H1 (cell line): ENCODE measurements at regions not wholly inside any gene's neighbourhood (a gene's known extent, or its start where the extent isn't known, plus 50 kb on each side); places are given as distances from the start of the nearest gene placed in this dataset.
A peak's percentile ranks its signal among the peaks of the same experiment; 100 is the strongest.

Source experiments
- CTCF ChIA-PET: fragments of 300-600 bp; sonication (Branson Sonifier 250); formaldehyde crosslinking; loops from one replicate; lab custom pipeline; 2021; ENCODE audit not compliant: partially characterized antibody; lab: Charles Lee
- POLR2A ChIA-PET: fragments of 300-600 bp; sonication (Branson Sonifier 250); formaldehyde crosslinking; loops from one replicate; lab custom pipeline; 2021; ENCODE audit warnings: inconsistent platforms; ENCODE audit not compliant: partially characterized antibody; lab: Charles Lee
- DNase-seq, 2 experiments: peaks; one replicate each; pipeline versions ENCODE4 v3.0.0 to v3.0.0-alpha.2; 2010 to 2022; ENCODE audit warnings: low spot score in 2 of 2, low read depth in 1 of 2, mixed read lengths in 1 of 2
- FAIRE-seq: peaks from 2 replicates; lab custom pipeline; 2011; peaks lifted over from hg19 to GRCh38; lab: Jason Lieb, UNC
- H2AFZ ChIP-seq: 2 replicates; pipeline ENCODE4 v1.8.1; 2012; ENCODE audit warnings: low read length, inconsistent platforms
- H2AK5ac ChIP-seq: 2 replicates; pipeline ENCODE4 v1.6.1; 2013; ENCODE audit warnings: low read depth, low read length
- H2BK120ac ChIP-seq: replicated peaks from 2 replicates; pipeline ENCODE3; 2013; ENCODE audit warnings: low read depth, low read length, inconsistent platforms
- H2BK12ac ChIP-seq: 2 replicates; pipeline ENCODE4 v1.6.1; 2013; ENCODE audit warnings: low read depth, low read length
- H2BK15ac ChIP-seq: 2 replicates; pipeline ENCODE4 v1.6.1; 2013; ENCODE audit warnings: low read length
- H2BK20ac ChIP-seq: 2 replicates; pipeline ENCODE4 v1.6.1; 2013; ENCODE audit warnings: low read length
- H2BK5ac ChIP-seq: 2 replicates; pipeline ENCODE4 v1.6.1; 2013; ENCODE audit warnings: low read depth, low read length
- H3K14ac ChIP-seq: 2 replicates; pipeline ENCODE4 v1.6.1; 2013; ENCODE audit warnings: inconsistent platforms; ENCODE audit not compliant: insufficient read length
- H3K18ac ChIP-seq: 2 replicates; pipeline ENCODE4 v1.6.1; 2013; ENCODE audit warnings: low read length; ENCODE audit errors: extremely low read depth
- H3K23ac ChIP-seq: 2 replicates; pipeline ENCODE4 v1.6.1; 2013; ENCODE audit warnings: inconsistent platforms; ENCODE audit not compliant: insufficient read length
- H3K23me2 ChIP-seq: 2 replicates; pipeline ENCODE4 v1.6.1; 2013; ENCODE audit warnings: low read depth, low read length
- H3K27ac ChIP-seq: 2 replicates; pipeline ENCODE4 v1.6.1; 2011; ENCODE audit warnings: low read depth, low read length, inconsistent platforms
- H3K27me3 ChIP-seq, 4 experiments: replicated peaks in 1 of 4; 1 replicate in 1 of 4; 2 replicates in 3 of 4; pipeline versions ENCODE4 v1.6.1 to v1.8.1; 2011 to 2013; ENCODE audit warnings: low read length in 3 of 4, mild to moderate bottlenecking in 3 of 4, inconsistent platforms in 2 of 4, mixed read lengths in 2 of 4, moderate library complexity in 1 of 4; ENCODE audit not compliant: control insufficient read depth in 3 of 4, insufficient read depth in 3 of 4; ENCODE audit errors: extremely low read depth in 1 of 4
- H3K36me3 ChIP-seq, 4 experiments: 2 replicates each; pipeline versions ENCODE4 v1.6.1 to v1.8.1; 2011 to 2013; ENCODE audit warnings: mild to moderate bottlenecking in 4 of 4, low read length in 3 of 4, moderate library complexity in 2 of 4, control low read depth in 1 of 4, inconsistent platforms in 1 of 4; ENCODE audit not compliant: insufficient read depth in 4 of 4, control insufficient read depth in 2 of 4
- H3K4ac ChIP-seq: replicated peaks from 2 replicates; pipeline ENCODE3; 2013; ENCODE audit warnings: low read length, low read depth, mixed read lengths, inconsistent platforms; ENCODE audit not compliant: insufficient read length
- H3K4me1 ChIP-seq, 4 experiments: replicated peaks in 1 of 4; 1 replicate in 1 of 4; 2 replicates in 3 of 4; pipeline versions ENCODE4 v1.6.1 to v1.8.1; 2011 to 2013; ENCODE audit warnings: low read length in 3 of 4, inconsistent platforms in 2 of 4, mixed read lengths in 1 of 4; ENCODE audit not compliant: insufficient read depth in 4 of 4, control insufficient read depth in 3 of 4
- H3K4me2 ChIP-seq, 2 experiments: 2 replicates each; pipeline versions ENCODE4 v1.6.1 to v1.8.1; 2011 to 2013; ENCODE audit warnings: low read depth in 2 of 2, low read length in 2 of 2, control low read depth in 1 of 2, inconsistent platforms in 1 of 2, mild to moderate bottlenecking in 1 of 2; ENCODE audit not compliant: insufficient read depth in 1 of 2
- H3K4me3 ChIP-seq, 4 experiments: fragments of 200-600, 300-600 bp in 1 of 4; sonication (generic), shearing (Covaris generic), sonication (Bioruptor Twin) in 1 of 4; 2 replicates each; pipeline versions ENCODE4 v1.5.1 to v1.8.1; 2011 to 2016; ENCODE audit warnings: low read length in 4 of 4, low read depth in 3 of 4, control low read depth in 2 of 4, inconsistent platforms in 2 of 4, mild to moderate bottlenecking in 2 of 4, mixed read lengths in 1 of 4, moderate library complexity in 1 of 4; ENCODE audit not compliant: insufficient read depth in 2 of 4; ENCODE audit errors: extremely low read depth in 1 of 4
- H3K56ac ChIP-seq: replicated peaks from 2 replicates; pipeline ENCODE3; 2013; ENCODE audit warnings: low read depth, mild to moderate bottlenecking, mixed read lengths, low read length, inconsistent platforms; ENCODE audit not compliant: insufficient read length
- H3K79me1 ChIP-seq: 2 replicates; pipeline ENCODE4 v1.6.1; 2013; ENCODE audit warnings: low read depth, low read length, control low read depth
- H3K79me2 ChIP-seq, 2 experiments: 2 replicates each; pipeline versions ENCODE4 v1.6.1 to v1.8.1; 2012 to 2013; ENCODE audit warnings: low read length in 2 of 2, mild to moderate bottlenecking in 2 of 2, inconsistent platforms in 1 of 2; ENCODE audit not compliant: insufficient read depth in 2 of 2, control insufficient read depth in 1 of 2
- H3K9ac ChIP-seq, 4 experiments: replicated peaks in 1 of 4; 1 replicate in 1 of 4; 2 replicates in 3 of 4; pipeline versions ENCODE4 v1.6.1 to v1.8.1; 2011 to 2013; ENCODE audit warnings: low read depth in 3 of 4, low read length in 3 of 4, control low read depth in 2 of 4, mild to moderate bottlenecking in 2 of 4, moderate library complexity in 2 of 4, inconsistent platforms in 1 of 4; ENCODE audit errors: extremely low read depth in 1 of 4
- H3K9me3 ChIP-seq, 2 experiments: 2 replicates each; pipeline versions ENCODE4 v1.6.1 to v1.8.1; 2012 to 2013; ENCODE audit warnings: mild to moderate bottlenecking in 2 of 2, moderate library complexity in 2 of 2, control low read depth in 1 of 2, inconsistent platforms in 1 of 2, low read depth in 1 of 2, low read length in 1 of 2, mixed read lengths in 1 of 2; ENCODE audit not compliant: insufficient read depth in 2 of 2
- H4K20me1 ChIP-seq, 2 experiments: replicated peaks in 1 of 2; 2 replicates each; pipeline versions ENCODE3 to v1.8.1; 2011 to 2013; ENCODE audit warnings: inconsistent platforms in 2 of 2, low read length in 2 of 2, mild to moderate bottlenecking in 1 of 2; ENCODE audit not compliant: insufficient read depth in 2 of 2, control insufficient read depth in 1 of 2
- H4K5ac ChIP-seq: 2 replicates; pipeline ENCODE4 v1.6.1; 2013; ENCODE audit warnings: low read length, low read depth, mixed read lengths, inconsistent platforms; ENCODE audit not compliant: insufficient read length
- H4K8ac ChIP-seq: 2 replicates; pipeline ENCODE4 v1.8.0; 2013; ENCODE audit warnings: mild to moderate bottlenecking, moderate library complexity, low read length, inconsistent platforms; ENCODE audit not compliant: insufficient read depth; ENCODE audit errors: extremely low read depth
- H4K91ac ChIP-seq: replicated peaks from 2 replicates; pipeline ENCODE3; 2013; ENCODE audit warnings: low read length, mixed read lengths, inconsistent platforms; ENCODE audit not compliant: insufficient read length
- CTBP2 ChIP-seq: IDR thresholded peaks from 2 replicates; pipeline ENCODE4 v1.7.0; 2011; ENCODE audit warnings: borderline replicate concordance, mild to moderate bottlenecking, moderate library complexity, mixed read lengths, low read length; ENCODE audit not compliant: insufficient read depth, insufficient read length
- GABPA ChIP-seq: IDR thresholded peaks from 2 replicates; pipeline ENCODE4 v1.6.1; 2011; ENCODE audit warnings: mild to moderate bottlenecking, low read length, moderate library complexity, borderline replicate concordance; ENCODE audit not compliant: insufficient read depth
- TBP ChIP-seq: IDR thresholded peaks from 2 replicates; pipeline ENCODE4 v1.6.1; 2011; ENCODE audit warnings: low read depth, low read length, improper control_type of control experiment
- WGBS, 2 experiments: shearing (Covaris generic) in 1 of 2; methylation state at CpG; one replicate each; pipeline versions ENCODE4 v1.1.6 to v1.1.7; 2013 to 2015; ENCODE audit warnings: low lambda C conversion rate in 2 of 2, mixed read lengths in 2 of 2, inconsistent platforms in 1 of 2, low coverage in 1 of 2, missing lambda C conversion rate in 1 of 2; ENCODE audit not compliant: insufficient replicate concordance in 2 of 2, insufficient coverage in 1 of 2, insufficient read length in 1 of 2; ENCODE audit errors: extremely low coverage in 1 of 2, missing lambda C conversion rate in 1 of 2; 5-methylcytosine and 5-hydroxymethylcytosine counted together

DNA sequence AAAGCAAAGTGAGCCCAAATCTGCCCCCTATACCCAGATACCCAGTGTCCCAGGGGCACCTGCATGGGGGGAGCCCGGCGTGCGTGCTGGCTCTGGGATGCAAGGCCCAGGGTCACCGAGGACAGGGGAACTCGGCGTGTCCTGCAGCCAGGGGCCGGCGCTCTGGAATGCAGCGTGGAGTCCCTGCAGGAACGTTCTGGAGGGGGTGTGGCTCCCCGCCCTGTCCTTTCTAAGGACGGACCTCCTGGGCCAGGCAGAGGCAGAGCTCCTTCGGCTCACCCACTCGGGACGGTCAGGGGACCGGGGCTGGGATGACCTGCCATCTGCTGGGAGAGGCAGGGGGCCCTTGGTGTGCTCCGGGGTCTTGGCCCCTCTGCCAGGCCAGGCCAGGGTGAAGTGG, 1196.8 kb downstream of the BRD1 start:
- peaks cover 2% of the 10 kb centered on the region for H3K79me1 ChIP-seq
- no peak overlapping the region for H3K14ac ChIP-seq
- H3K27me3 ChIP-seq, result no peaks in the 10 kb centered on the region
- no peaks in the 10 kb centered on the region for H3K9me3 ChIP-seq
- no peak overlapping the region for H3K9ac ChIP-seq
- no peaks in the 10 kb centered on the region for H3K36me3 ChIP-seq
- peaks cover 6 to 25% (median 13%) of the 10 kb centered on the region in 4 experiments for H3K4me1 ChIP-seq
- FAIRE-seq (no peak), DNase-seq (no peak)
- no peak overlapping the region for H3K4ac ChIP-seq
- no peak overlapping the region for H2BK20ac ChIP-seq
- WGBS, 2 experiments, result 92% methylated on average over 16 of the region's 17 CpGs; no CpG with 5 or more reads in 1 of the 2 experiments
- no peak overlapping the region for H2BK15ac ChIP-seq
- H2BK12ac ChIP-seq, result no peak overlapping the region
- H3K4me3 ChIP-seq, result no peak overlapping the region
- no peak overlapping the region for H4K91ac ChIP-seq
- no peaks in the 10 kb centered on the region; the same call in 1 of the 2 replicates for H3K23me2 ChIP-seq
- no peaks in the 10 kb centered on the region; a peak in 1 of 4 replicates for H3K79me2 ChIP-seq
- no peak overlapping the region for H3K4me2 ChIP-seq
- H3K56ac ChIP-seq, result no peak overlapping the region
- ChIA-PET POLR2A (no interaction called here), CTCF (interaction anchor here (1.2 to 1.7 kb wide), 2 partner anchors 27 to 39 kb away, joined by 3 to 4 read pairs; no protein-coding TSS in a partner anchor)
- H3K23ac ChIP-seq, result no peak overlapping the region
- no peak overlapping the region for H4K5ac ChIP-seq
- no peak overlapping the region for H3K27ac ChIP-seq
- peaks cover 2 to 12% of the 10 kb centered on the region in 2 experiments for H4K20me1 ChIP-seq
- H4K8ac ChIP-seq, result peak overlapping the region; percentile 72; the same call in 1 of the 2 replicates
- no peak overlapping the region for H2BK5ac ChIP-seq
- H3K18ac ChIP-seq, result no peak overlapping the region; the same call in 1 of the 2 replicates
- no peak overlapping the region for H2AK5ac ChIP-seq
- no peak overlapping the region for H2AFZ ChIP-seq
- H2BK120ac ChIP-seq, result no peak overlapping the region
- TF ChIP-seq GABPA, result no peak
- no peak for TF ChIP-seq CTBP2
- TF ChIP-seq TBP, result no peak
